C4-2B (cell line): ENCODE measurements at regions not wholly inside any gene's neighbourhood (a gene's known extent, or its start where the extent isn't known, plus 50 kb on each side); places are given as distances from the start of the nearest gene placed in this dataset.

Source experiments
- ZFX ChIP-seq: fragments of 450-650 bp; IDR thresholded peaks from 2 replicates; pipeline ENCODE4 v1.6.1; 2017
- TF ChIP-seq, protein P1 (sequence below): fragments of 450-650 bp; conservative IDR thresholded peaks from 2 replicates; pipeline ENCODE4 v1.5.1; 2017; ENCODE audit warnings: mild to moderate bottlenecking

DNA sequence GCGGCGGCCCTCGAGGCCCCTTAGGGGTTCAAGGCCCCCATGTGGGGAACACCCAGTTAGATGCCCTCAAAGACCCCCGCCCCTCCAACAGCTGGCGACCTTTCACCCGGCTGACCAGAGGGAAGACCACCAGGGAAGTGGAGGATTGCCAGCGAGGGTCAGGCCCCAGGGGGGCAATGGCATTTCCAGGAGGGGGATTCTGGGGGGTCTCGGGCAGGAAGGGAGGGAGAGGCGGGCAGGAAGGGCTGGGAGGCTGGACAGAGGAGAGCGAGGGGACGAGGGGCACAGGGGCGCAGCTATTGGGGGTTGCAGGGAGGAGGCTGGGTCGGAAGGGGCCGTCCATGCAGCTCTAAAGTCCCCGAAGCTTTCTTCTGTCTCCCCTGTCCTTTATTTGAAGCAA lies 139.5 kb downstream of the C16orf95 start:
- TF ChIP-seq, protein P1, sequence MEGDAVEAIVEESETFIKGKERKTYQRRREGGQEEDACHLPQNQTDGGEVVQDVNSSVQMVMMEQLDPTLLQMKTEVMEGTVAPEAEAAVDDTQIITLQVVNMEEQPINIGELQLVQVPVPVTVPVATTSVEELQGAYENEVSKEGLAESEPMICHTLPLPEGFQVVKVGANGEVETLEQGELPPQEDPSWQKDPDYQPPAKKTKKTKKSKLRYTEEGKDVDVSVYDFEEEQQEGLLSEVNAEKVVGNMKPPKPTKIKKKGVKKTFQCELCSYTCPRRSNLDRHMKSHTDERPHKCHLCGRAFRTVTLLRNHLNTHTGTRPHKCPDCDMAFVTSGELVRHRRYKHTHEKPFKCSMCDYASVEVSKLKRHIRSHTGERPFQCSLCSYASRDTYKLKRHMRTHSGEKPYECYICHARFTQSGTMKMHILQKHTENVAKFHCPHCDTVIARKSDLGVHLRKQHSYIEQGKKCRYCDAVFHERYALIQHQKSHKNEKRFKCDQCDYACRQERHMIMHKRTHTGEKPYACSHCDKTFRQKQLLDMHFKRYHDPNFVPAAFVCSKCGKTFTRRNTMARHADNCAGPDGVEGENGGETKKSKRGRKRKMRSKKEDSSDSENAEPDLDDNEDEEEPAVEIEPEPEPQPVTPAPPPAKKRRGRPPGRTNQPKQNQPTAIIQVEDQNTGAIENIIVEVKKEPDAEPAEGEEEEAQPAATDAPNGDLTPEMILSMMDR: no peak
- TF ChIP-seq ZFX: no peak
